T-helper 17 cell (primary cell): ENCODE measurements at regions not wholly inside any gene's neighbourhood (a gene's known extent, or its start where the extent isn't known, plus 50 kb on each side); places are given as distances from the start of the nearest gene placed in this dataset.

Experiments used
- ATAC-seq: fragments of 150-1000 bp; cut with Tn5 transposase; 2 replicates; pipeline ENCODE4 v1.10.0; 2021; ENCODE audit warnings: mild to moderate bottlenecking, moderate library complexity
- DNase-seq, 3 donors: peaks; one replicate each; pipeline versions ENCODE4 v3.0.0 to v3.0.0-alpha.2; 2020 to 2021
- H3K9me3 ChIP-seq: one replicate; pipeline ENCODE4 v1.7.0; 2013; ENCODE audit warnings: low read length, mild to moderate bottlenecking; ENCODE audit not compliant: control insufficient read depth, poor library complexity, severe bottlenecking
- H3K27ac Mint-ChIP-seq: one replicate; pipeline ENCODE4 v1.8.0; 2022; ENCODE audit warnings: mild to moderate bottlenecking, moderate library complexity, mixed read lengths
- H3K27me3 Mint-ChIP-seq: one replicate; pipeline ENCODE4 v1.8.0; 2022; ENCODE audit warnings: mixed read lengths
- H3K36me3 Mint-ChIP-seq: one replicate; pipeline ENCODE4 v1.8.0; 2022; ENCODE audit warnings: low read depth, mixed read lengths
- H3K4me1 Mint-ChIP-seq: one replicate; pipeline ENCODE4 v1.8.0; 2022; ENCODE audit warnings: mild to moderate bottlenecking, mixed read lengths
- H3K4me3 Mint-ChIP-seq: one replicate; pipeline ENCODE4 v1.8.0; 2022; ENCODE audit warnings: mild to moderate bottlenecking, moderate library complexity, mixed read lengths

DNA sequence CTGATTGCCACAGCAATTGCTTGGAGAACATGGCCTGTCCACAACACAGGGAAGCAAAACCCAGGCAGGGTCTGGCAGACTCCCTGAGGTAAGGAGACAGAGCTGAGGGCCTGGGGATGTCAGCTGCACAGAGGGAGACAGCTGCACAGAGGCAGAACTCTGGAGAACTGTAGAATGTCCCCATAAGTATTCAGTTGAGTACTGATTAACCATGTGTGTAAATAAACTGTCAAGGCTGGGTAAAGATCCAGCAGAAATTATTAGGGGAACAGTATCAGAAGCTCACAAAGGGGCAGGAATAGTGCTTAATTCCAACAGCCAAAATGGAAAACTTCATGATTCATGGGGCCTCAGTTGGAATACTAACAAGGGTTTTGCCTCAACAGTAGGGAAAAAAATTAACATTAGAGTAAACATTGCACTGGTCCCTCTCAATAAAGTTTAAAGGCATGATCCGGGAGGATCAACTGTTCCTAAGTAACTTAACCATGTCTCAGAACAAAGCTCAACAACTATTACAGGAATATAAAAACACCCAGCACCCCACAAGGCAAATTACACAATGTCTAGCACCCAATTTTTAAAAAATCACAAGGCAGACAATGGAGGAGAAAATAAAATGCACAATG is 201.3 kb upstream of the RASSF8 start:
- Mint-ChIP-seq H3K4me3 (no peak overlapping the region), H3K27ac (no peak overlapping the region), H3K36me3 (no peaks in the 10 kb centered on the region), H3K4me1 (no peaks in the 10 kb centered on the region), H3K27me3 (no peaks in the 10 kb centered on the region)
- no peaks in the 10 kb centered on the region for H3K9me3 ChIP-seq
- ATAC-seq (no peak), DNase-seq (no peak)

DNA sequence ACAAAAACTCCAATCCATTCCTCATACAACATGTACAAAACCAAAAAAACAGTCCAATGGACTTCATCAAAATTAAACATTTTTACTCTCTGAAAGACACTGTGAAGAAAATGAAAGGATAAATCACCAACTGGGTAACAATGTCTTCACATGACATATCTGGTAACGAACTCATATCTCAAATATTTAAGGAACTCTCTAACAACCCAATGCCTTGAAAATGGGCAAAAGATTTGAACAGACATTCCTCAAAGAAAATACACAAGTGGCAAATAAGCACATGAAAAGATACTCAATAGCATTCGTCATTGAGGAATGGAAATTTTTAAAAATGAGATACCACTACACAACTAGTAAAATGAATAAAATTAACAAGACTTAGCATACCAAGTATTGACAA is 198.7 kb upstream of the RASSF8 start:
- no peak overlapping the region for H3K27ac Mint-ChIP-seq
- H3K4me3 Mint-ChIP-seq, result no peak overlapping the region
- H3K36me3 Mint-ChIP-seq, result no peaks in the 10 kb centered on the region
- no peak for ATAC-seq
- no peaks in the 10 kb centered on the region for H3K9me3 ChIP-seq
- DNase-seq, result no peak
- no peaks in the 10 kb centered on the region for H3K4me1 Mint-ChIP-seq
- no peaks in the 10 kb centered on the region for H3K27me3 Mint-ChIP-seq

DNA sequence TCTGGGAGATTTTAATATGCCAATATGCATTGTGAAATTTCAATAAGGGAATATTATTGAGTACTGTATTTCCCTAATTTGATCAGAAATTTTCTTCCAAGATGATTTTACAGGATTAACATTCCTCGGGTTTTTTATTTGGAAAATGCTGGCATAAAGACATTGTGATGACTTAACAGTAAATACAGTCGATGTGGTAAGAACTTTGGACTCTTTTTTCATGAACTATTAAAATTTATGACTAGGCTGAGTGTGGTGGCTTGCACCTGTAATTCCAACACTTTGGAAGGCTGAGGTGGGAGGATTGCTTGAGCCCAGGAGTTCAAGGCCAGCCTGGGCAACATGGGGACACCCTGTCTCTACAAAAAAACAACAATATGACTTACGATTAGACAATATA is 197.1 kb upstream of the RASSF8 start:
- Mint-ChIP-seq H3K4me1 (no peaks in the 10 kb centered on the region), H3K36me3 (no peaks in the 10 kb centered on the region), H3K27ac (no peak overlapping the region), H3K4me3 (no peak overlapping the region), H3K27me3 (no peaks in the 10 kb centered on the region)
- ATAC-seq, result no peak
- DNase-seq, result no peak
- no peaks in the 10 kb centered on the region for H3K9me3 ChIP-seq

DNA sequence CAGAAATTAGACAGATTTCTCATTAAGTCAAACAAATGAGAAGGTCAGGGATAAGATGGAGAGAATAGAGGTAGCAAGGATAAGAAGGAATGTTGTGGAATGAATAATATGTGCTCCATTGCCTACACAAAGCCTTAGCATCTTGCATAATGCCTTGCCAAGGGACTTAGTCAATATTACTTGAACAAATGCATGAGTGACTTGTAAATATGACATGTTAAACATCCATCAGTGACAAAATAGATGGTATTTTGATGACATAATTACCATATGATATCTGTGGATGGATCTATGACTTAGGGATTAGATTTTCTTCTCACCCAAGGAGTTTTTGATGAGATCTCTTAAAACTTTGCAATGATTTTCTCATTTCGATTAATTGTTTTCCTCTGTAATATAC is 194.1 kb upstream of the RASSF8 start:
- H3K4me1 Mint-ChIP-seq, result no peaks in the 10 kb centered on the region
- H3K4me3 Mint-ChIP-seq, result no peak overlapping the region
- ATAC-seq, result no peak
- no peak overlapping the region for H3K27ac Mint-ChIP-seq
- H3K9me3 ChIP-seq, result no peaks in the 10 kb centered on the region
- H3K36me3 Mint-ChIP-seq, result no peaks in the 10 kb centered on the region
- no peaks in the 10 kb centered on the region for H3K27me3 Mint-ChIP-seq
- no peak for DNase-seq

DNA sequence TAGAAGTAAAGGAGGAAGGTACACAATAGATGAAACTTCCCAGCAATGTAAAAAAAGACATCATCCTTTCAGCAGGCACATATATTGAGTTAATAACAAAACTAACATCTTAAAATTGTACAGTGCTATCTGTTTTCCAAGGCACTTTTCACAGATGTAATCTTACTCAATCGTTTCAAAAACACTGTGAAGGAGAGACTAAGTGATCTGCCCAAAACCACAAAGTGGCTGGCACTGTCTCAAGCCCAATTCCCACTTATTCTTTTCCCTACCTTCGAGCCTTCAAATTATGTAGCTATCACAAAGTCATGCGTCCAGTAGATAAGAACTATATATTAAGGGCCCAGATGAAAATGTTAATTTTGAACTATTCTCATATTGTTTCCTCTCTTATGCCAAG is 193.6 kb upstream of the RASSF8 start:
- no peak for DNase-seq
- ATAC-seq, result no peak
- H3K9me3 ChIP-seq, result no peaks in the 10 kb centered on the region
- no peak overlapping the region for H3K27ac Mint-ChIP-seq
- H3K4me1 Mint-ChIP-seq, result no peaks in the 10 kb centered on the region
- no peaks in the 10 kb centered on the region for H3K27me3 Mint-ChIP-seq
- no peaks in the 10 kb centered on the region for H3K36me3 Mint-ChIP-seq
- H3K4me3 Mint-ChIP-seq, result no peak overlapping the region

DNA sequence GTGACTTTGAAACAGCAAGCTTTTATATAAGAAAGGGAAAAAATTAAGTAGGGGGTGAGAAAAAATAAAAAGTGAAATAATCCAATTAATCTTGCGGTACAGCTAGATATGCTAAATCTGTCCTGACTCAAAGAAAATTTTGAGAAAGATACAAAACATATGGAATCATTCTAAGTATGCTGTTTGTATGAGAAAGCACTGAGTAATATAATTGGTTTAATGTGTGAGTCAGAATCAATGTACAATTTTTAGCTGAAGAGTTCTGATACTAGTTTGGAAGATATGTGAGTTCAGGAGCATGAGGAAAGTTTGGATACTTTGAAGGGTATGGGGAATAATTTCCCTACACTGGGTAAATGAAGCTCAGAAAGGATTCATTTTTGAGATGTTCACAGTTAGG is 190.9 kb upstream of the RASSF8 start:
- H3K27me3 Mint-ChIP-seq, result no peaks in the 10 kb centered on the region
- H3K4me1 Mint-ChIP-seq, result no peaks in the 10 kb centered on the region
- no peaks in the 10 kb centered on the region for H3K9me3 ChIP-seq
- DNase-seq, result no peak
- no peak overlapping the region for H3K27ac Mint-ChIP-seq
- H3K36me3 Mint-ChIP-seq, result no peaks in the 10 kb centered on the region
- H3K4me3 Mint-ChIP-seq, result no peak overlapping the region
- ATAC-seq, result no peak

DNA sequence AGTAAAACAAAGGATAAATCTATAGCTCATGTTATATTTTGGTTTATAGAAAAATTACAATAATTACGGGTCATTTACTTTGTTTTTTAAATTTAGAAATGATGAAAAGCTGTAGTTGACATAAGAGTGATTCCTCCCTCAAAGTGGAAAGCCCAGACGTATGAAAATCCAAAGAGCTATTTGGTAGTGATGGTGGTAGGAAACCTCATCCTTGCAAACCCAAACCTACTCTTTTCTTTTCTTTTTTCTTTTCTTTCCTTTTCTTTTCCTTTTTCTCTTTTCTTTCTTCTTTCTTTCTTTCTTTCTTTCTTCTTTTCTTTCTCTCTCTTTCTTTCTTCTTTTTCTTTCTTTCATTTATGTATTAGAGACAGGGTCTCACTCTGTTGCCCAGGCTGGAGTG is 190.3 kb upstream of the RASSF8 start:
- no peaks in the 10 kb centered on the region for H3K36me3 Mint-ChIP-seq
- H3K27ac Mint-ChIP-seq, result no peak overlapping the region
- no peaks in the 10 kb centered on the region for H3K9me3 ChIP-seq
- H3K4me3 Mint-ChIP-seq, result no peak overlapping the region
- H3K4me1 Mint-ChIP-seq, result no peaks in the 10 kb centered on the region
- no peak for ATAC-seq
- DNase-seq, result no peak
- H3K27me3 Mint-ChIP-seq, result no peaks in the 10 kb centered on the region

DNA sequence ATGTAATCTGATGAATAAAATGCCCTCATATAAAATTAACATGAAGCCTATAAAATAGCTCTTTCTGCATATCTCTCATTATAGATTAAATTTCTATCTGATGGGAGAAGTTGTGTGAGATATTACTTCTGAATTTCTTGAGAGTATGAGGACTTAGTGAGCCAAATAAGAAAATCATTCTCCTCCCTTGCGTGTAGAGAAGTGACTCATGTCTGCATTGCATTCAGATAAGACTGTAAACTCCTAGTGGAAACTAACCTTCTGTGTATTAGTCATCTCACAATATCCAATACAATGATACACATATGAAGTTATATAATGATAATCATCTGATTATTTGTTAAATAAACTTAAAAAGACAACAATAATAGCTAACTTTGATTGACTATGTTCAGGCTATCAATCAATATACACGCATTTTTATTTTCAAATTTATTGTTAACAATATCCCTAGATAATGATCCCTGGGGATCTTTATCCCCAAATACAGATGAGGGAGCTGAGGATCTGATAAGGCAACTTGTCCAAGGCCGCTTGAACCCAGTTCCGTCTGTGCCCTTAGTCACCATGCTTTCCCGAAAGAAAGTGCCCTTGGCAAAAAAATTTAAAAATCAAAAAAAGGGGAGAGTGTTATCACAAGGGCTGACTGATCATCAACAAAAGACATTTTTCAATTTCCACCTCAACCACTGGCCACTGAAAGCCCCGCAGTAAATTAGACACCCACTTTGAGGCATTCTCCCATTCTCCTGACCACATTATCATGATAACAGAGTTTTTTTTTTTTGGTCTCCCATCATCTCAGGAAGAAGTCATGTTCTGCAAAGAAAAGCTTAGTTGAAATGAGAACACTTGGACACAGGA is 189.2 kb upstream of the RASSF8 start:
- Mint-ChIP-seq H3K36me3 (no peaks in the 10 kb centered on the region), H3K4me1 (no peaks in the 10 kb centered on the region), H3K27me3 (no peaks in the 10 kb centered on the region), H3K4me3 (no peak overlapping the region), H3K27ac (no peak overlapping the region)
- ATAC-seq (no peak), DNase-seq (no peak)
- no peaks in the 10 kb centered on the region for H3K9me3 ChIP-seq

DNA sequence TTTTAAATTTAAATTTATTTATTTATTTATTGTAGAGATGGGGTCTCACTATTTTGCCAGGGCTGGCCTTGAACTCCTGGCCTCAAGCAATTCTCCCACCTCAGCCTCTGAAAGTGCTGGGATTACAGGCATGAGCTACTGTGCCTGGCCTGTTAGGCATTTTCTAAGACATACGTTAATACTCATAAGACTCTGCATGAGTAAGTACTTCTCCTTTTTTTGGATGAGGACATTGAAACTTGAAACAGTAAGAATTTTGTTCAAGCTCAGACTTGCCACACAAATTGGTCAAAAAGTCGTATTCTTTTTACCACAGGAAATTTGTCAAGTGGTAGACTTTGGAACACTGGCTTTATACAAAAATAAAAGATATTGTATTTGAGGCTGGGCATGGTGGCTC is 187.4 kb upstream of the RASSF8 start:
- H3K4me3 Mint-ChIP-seq, result no peak overlapping the region
- no peak for DNase-seq
- H3K27me3 Mint-ChIP-seq, result no peaks in the 10 kb centered on the region
- H3K27ac Mint-ChIP-seq, result no peak overlapping the region
- no peaks in the 10 kb centered on the region for H3K9me3 ChIP-seq
- H3K4me1 Mint-ChIP-seq, result no peaks in the 10 kb centered on the region
- ATAC-seq, result no peak
- H3K36me3 Mint-ChIP-seq, result no peaks in the 10 kb centered on the region

DNA sequence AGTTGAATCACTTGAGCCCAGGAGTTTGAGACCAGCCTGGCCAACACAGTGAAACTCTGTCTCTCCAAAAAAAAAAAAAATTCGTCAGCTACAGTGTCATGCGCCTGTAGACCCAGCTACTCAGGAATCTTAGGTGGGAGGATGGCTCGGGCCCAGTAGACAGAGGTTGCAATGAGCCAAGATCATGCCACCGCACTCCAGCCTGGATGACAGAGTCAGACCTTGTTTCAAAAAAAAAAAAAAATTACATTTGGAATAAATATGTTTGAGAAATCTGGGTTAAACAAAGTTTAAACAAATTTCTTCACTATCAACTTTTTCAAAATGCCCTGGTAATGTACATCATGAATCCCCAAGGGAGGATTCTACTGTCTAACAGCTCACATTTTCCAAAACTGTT is 187.0 kb upstream of the RASSF8 start:
- no peak overlapping the region for H3K27ac Mint-ChIP-seq
- no peak overlapping the region for H3K4me3 Mint-ChIP-seq
- DNase-seq (no peak), ATAC-seq (no peak)
- H3K9me3 ChIP-seq, result no peaks in the 10 kb centered on the region
- H3K36me3 Mint-ChIP-seq, result no peaks in the 10 kb centered on the region
- no peaks in the 10 kb centered on the region for H3K27me3 Mint-ChIP-seq
- H3K4me1 Mint-ChIP-seq, result no peaks in the 10 kb centered on the region

DNA sequence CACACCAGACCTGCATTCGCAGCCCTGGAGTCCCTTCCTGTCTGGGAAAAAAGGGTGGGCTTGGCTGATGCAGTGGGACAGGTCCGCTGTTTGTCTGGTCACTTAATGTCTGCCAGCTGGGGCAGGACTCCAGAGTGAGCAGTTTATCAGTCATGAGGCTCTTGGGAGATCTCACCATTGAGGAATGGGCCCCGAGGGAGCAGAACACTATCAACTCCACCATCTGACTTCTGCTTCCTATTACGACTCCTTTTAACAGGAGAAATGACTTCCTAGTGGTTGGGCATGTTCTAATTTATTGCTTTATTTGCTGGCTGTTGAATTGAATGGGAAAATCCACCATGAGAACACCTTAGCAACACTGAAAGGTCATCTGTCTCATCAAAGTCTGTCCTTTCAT is 182.5 kb upstream of the RASSF8 start:
- H3K9me3 ChIP-seq, result no peaks in the 10 kb centered on the region
- no peak overlapping the region for H3K4me3 Mint-ChIP-seq
- DNase-seq (no peak), ATAC-seq (no peak)
- H3K27ac Mint-ChIP-seq, result no peak overlapping the region
- no peaks in the 10 kb centered on the region for H3K4me1 Mint-ChIP-seq
- H3K36me3 Mint-ChIP-seq, result no peaks in the 10 kb centered on the region
- H3K27me3 Mint-ChIP-seq, result no peaks in the 10 kb centered on the region

DNA sequence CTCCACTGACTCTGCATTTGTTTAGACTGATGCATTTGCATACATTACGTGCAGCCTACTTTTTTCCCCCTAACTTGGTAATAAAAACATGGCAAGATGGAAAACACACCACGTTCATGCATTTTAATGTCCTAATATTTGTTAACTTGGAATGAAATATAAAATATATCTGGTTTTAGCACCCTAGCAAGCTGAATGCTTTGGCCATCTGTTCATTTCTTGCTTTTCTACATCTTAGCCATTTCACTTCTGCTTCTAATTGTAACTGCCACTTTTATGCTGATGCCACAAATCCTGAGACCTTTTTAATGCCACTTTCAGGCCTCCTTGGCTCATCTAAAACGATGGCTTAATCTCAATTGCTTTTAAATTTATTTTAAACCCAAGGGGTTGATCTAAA is 177.7 kb upstream of the RASSF8 start:
- H3K27me3 Mint-ChIP-seq, result no peaks in the 10 kb centered on the region
- ATAC-seq (no peak), DNase-seq (no peak)
- H3K9me3 ChIP-seq, result no peaks in the 10 kb centered on the region
- no peaks in the 10 kb centered on the region for H3K4me1 Mint-ChIP-seq
- H3K27ac Mint-ChIP-seq, result no peak overlapping the region
- H3K4me3 Mint-ChIP-seq, result no peak overlapping the region
- no peaks in the 10 kb centered on the region for H3K36me3 Mint-ChIP-seq

DNA sequence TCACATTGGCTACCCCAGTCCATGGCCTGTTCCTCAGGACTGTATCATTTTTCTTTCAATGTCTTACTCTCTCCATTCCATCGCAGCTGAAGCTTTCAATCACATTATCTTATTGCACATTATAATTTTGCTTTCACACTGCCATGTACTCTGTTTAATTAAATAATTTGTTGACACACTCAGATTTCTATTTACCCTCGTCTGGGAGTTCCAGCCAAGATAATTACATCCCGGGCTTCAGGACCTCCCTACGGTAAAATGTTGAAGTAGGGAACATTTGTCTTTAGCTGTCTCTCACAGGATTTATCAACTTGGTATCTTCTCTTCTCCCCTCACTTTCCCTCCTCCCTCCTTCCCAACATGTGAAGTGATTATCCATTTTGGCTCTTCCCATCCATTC is 177.2 kb upstream of the RASSF8 start:
- no peaks in the 10 kb centered on the region for H3K36me3 Mint-ChIP-seq
- H3K9me3 ChIP-seq, result no peaks in the 10 kb centered on the region
- H3K27ac Mint-ChIP-seq, result no peak overlapping the region
- H3K27me3 Mint-ChIP-seq, result no peaks in the 10 kb centered on the region
- no peak overlapping the region for H3K4me3 Mint-ChIP-seq
- no peak for DNase-seq
- H3K4me1 Mint-ChIP-seq, result no peaks in the 10 kb centered on the region
- no peak for ATAC-seq

DNA sequence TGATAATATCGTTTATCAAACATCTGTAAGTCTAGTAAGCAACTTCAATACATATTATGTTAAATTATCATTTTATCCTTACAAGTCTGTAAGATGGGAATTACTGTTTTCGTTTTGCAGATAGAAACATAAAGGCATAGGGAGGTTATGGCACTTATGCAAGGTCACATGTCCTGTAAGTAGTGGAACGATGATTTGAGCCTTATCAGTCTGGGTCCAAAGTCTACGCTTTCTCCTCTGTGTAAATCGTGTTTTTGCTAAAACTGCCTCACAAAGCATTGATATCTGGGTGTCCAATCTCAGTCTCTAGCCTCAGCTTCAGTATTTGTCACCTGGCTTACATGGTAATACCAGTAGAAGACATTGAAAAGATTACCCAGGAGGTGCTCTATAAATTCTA is 174.9 kb upstream of the RASSF8 start:
- no peak overlapping the region for H3K27ac Mint-ChIP-seq
- DNase-seq, result no peak
- no peaks in the 10 kb centered on the region for H3K27me3 Mint-ChIP-seq
- no peaks in the 10 kb centered on the region for H3K9me3 ChIP-seq
- H3K4me1 Mint-ChIP-seq, result no peaks in the 10 kb centered on the region
- no peak for ATAC-seq
- no peak overlapping the region for H3K4me3 Mint-ChIP-seq
- no peaks in the 10 kb centered on the region for H3K36me3 Mint-ChIP-seq
